Natural killer cell (primary cell): ENCODE measurements at regions not wholly inside any gene's neighbourhood (a gene's known extent, or its start where the extent isn't known, plus 50 kb on each side); places are given as distances from the start of the nearest gene placed in this dataset.

Source experiments
- ATAC-seq, 3 donors: fragments of 150-1000 bp in 2 of 3; fragments of 200-7000 bp in 1 of 3; cut with Tn5 transposase; 1 replicate in 1 of 3; 2 replicates in 2 of 3; pipeline ENCODE4 v1.10.0; 2021; ENCODE audit warnings: mild to moderate bottlenecking in 2 of 3, moderate library complexity in 2 of 3
- DNase-seq, 2 donors: peaks; one replicate each; pipeline versions ENCODE4 v3.0.0 to v3.0.0-alpha.2; 2013 to 2021; ENCODE audit warnings: mixed read lengths in 1 of 2
- H3K27ac ChIP-seq: one replicate; pipeline ENCODE4 v1.5.1; 2013; ENCODE audit warnings: mild to moderate bottlenecking, low read length
- H3K27me3 ChIP-seq: one replicate; pipeline ENCODE4 v1.6.1; 2013; ENCODE audit warnings: low read length; ENCODE audit not compliant: control insufficient read depth, insufficient read depth
- H3K36me3 ChIP-seq: one replicate; pipeline ENCODE4 v1.6.1; 2013; ENCODE audit warnings: low read length; ENCODE audit not compliant: control insufficient read depth, insufficient read depth
- H3K4me1 ChIP-seq: one replicate; pipeline ENCODE4 v1.6.1; 2013; ENCODE audit warnings: low read length; ENCODE audit not compliant: control insufficient read depth, insufficient read depth
- H3K4me3 ChIP-seq: one replicate; pipeline ENCODE4 v1.5.1; 2013; ENCODE audit warnings: low read length
- H3K9me3 ChIP-seq: one replicate; pipeline ENCODE4 v1.6.1; 2013; ENCODE audit warnings: low read length; ENCODE audit not compliant: control insufficient read depth, insufficient read depth
- H3K27ac Mint-ChIP-seq, 2 donors: one replicate each; pipeline ENCODE4 v1.8.0; 2022; ENCODE audit warnings: mild to moderate bottlenecking in 2 of 2, mixed read lengths in 2 of 2, moderate library complexity in 1 of 2
- H3K27me3 Mint-ChIP-seq, 2 donors: one replicate each; pipeline ENCODE4 v1.8.0; 2022; ENCODE audit warnings: low read depth in 2 of 2, mixed read lengths in 2 of 2
- H3K36me3 Mint-ChIP-seq: one replicate; pipeline ENCODE4 v1.8.0; 2022; ENCODE audit warnings: mixed read lengths
- H3K4me1 Mint-ChIP-seq, 2 donors: one replicate each; pipeline ENCODE4 v1.8.0; 2022; ENCODE audit warnings: mixed read lengths in 2 of 2
- H3K4me3 Mint-ChIP-seq: one replicate; pipeline ENCODE4 v1.8.0; 2022; ENCODE audit warnings: mild to moderate bottlenecking, moderate library complexity, mixed read lengths
- H3K9me3 Mint-ChIP-seq, 2 donors: one replicate each; pipeline ENCODE4 v1.8.0; 2022; ENCODE audit warnings: mixed read lengths in 2 of 2
- CTCF ChIP-seq: fragments of 200-600 bp; IDR thresholded peaks from one replicate; pipeline ENCODE4 v1.8.0; 2022; ENCODE audit warnings: antibody characterized with exemption
- WGBS: methylation state at CpG from one replicate; pipeline ENCODE4 v1.1.7; 2013; ENCODE audit warnings: missing lambda C conversion rate; ENCODE audit not compliant: insufficient coverage; 5-methylcytosine and 5-hydroxymethylcytosine counted together
- intact Hi-C: fragments of 100-400 bp; cut with micrococcal nuclease; formaldehyde crosslinking; loops from one replicate; pipeline ENCODE4 v1.14.2; 2022

GRCh38 chr1:30527511-30528140 is 195.8 kb downstream of the MATN1 start:
- Mint-ChIP-seq H3K4me3 (no peak overlapping the region), H3K9me3 (no peaks in the 10 kb centered on the region), H3K36me3 (no peaks in the 10 kb centered on the region), H3K27me3 (peaks cover 10 to 24% of the 10 kb centered on the region in 2 donors), H3K27ac (no peak overlapping the region), H3K4me1 (no peaks in the 10 kb centered on the region)
- no peak overlapping the region for H3K27ac ChIP-seq
- intact Hi-C loops, result no loop called here
- H3K4me1 ChIP-seq, result no peaks in the 10 kb centered on the region
- ATAC-seq (no peak), DNase-seq (no peak)
- 64% methylated on average over 13 of the region's 13 CpGs for WGBS
- no peak overlapping the region for H3K4me3 ChIP-seq
- H3K9me3 ChIP-seq, result no peaks in the 10 kb centered on the region
- H3K27me3 ChIP-seq, result no peaks in the 10 kb centered on the region
- H3K36me3 ChIP-seq, result no peaks in the 10 kb centered on the region
- no peak for TF ChIP-seq CTCF

- no peaks in the 10 kb centered on the region for H3K4me1 Mint-ChIP-seq
- TF ChIP-seq CTCF, result no peak
- no peaks in the 10 kb centered on the region for H3K9me3 Mint-ChIP-seq
- Histone ChIP-seq H3K4me3 (no peak overlapping the region), H3K9me3 (no peaks in the 10 kb centered on the region), H3K27ac (no peak overlapping the region), H3K27me3 (no peaks in the 10 kb centered on the region), H3K36me3 (no peaks in the 10 kb centered on the region), H3K4me1 (no peaks in the 10 kb centered on the region)
- intact Hi-C loops, result no loop called here
- no peak overlapping the region for H3K4me3 Mint-ChIP-seq
- H3K27ac Mint-ChIP-seq, result no peak overlapping the region
- 56% methylated on average over 5 of the region's 6 CpGs for WGBS
- ATAC-seq, result no peak
- peaks cover 11 to 21% of the 10 kb centered on the region in 2 donors for H3K27me3 Mint-ChIP-seq
- no peak for DNase-seq
- no peaks in the 10 kb centered on the region for H3K36me3 Mint-ChIP-seq
Measured at GRCh38 chr1:30526652-30527345, 196.6 kb downstream of the MATN1 start.

GRCh38 chr1:30525971-30526651 is 197.3 kb downstream of the MATN1 start:
- Histone ChIP-seq H3K4me3 (no peak overlapping the region), H3K4me1 (no peaks in the 10 kb centered on the region), H3K9me3 (no peaks in the 10 kb centered on the region), H3K36me3 (no peaks in the 10 kb centered on the region), H3K27ac (no peak overlapping the region), H3K27me3 (no peaks in the 10 kb centered on the region)
- no peak overlapping the region for H3K4me3 Mint-ChIP-seq
- H3K4me1 Mint-ChIP-seq, result no peaks in the 10 kb centered on the region
- WGBS, result 65% methylated on average over 10 of the region's 10 CpGs
- ATAC-seq (no peak), DNase-seq (no peak)
- TF ChIP-seq CTCF, result no peak
- no peaks in the 10 kb centered on the region for H3K9me3 Mint-ChIP-seq
- intact Hi-C loops, result no loop called here
- H3K27me3 Mint-ChIP-seq, result peaks cover 17 to 21% of the 10 kb centered on the region in 2 donors
- no peak overlapping the region for H3K27ac Mint-ChIP-seq
- no peaks in the 10 kb centered on the region for H3K36me3 Mint-ChIP-seq
